Astrocyte of the cerebellum (primary cell): ENCODE measurements at regions not wholly inside any gene's neighbourhood (a gene's known extent, or its start where the extent isn't known, plus 50 kb on each side); places are given as distances from the start of the nearest gene placed in this dataset.
A peak's percentile ranks its signal among the peaks of the same experiment; 100 is the strongest.

Source experiments
- DNase-seq: peaks from one replicate; pipeline ENCODE4 v3.0.0-alpha.2; 2011; ENCODE audit warnings: low read depth
- H3K4me3 ChIP-seq: 2 replicates; pipeline ENCODE4 v1.5.1; 2011; ENCODE audit warnings: mild to moderate bottlenecking, low read depth, low read length, moderate library complexity
- CTCF ChIP-seq: IDR thresholded peaks from 2 replicates; pipeline ENCODE4 v1.5.1; 2012; ENCODE audit warnings: low read length, low read depth, moderate library complexity, mild to moderate bottlenecking; ENCODE audit errors: missing control alignments
- in situ Hi-C: cut with HindIII; loops from 2 replicates; pipeline ENCODE4 v1.10.0; 2017; ENCODE audit warnings: low sequenced_read_pairs

- no peak for DNase-seq
- in situ Hi-C loops, result no loop called here
- H3K4me3 ChIP-seq, result no peak overlapping the region
Observed at GRCh38 chr3:104514371-104514770, 852.3 kb upstream of the ALCAM start.

DNA sequence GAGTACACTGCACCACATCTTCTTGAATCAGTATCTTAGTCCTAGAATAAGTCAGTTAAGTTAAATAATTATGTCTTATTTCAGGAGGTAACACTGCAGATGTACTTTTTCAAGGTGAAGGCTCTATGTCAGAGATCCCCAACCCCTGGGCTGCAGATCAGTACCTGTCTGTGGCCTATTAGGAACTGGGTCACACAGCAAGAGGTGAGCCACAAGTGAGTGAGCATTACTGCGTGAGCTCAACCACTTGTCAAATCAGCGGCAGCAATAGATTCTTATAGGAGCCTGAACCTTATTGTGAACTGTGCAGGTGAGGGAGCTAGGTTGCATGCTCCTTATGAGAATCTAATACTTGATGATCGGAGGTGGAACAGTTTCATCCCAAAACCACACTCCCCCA is 851.9 kb upstream of the ALCAM start:
- no peak for DNase-seq
- no peak for TF ChIP-seq CTCF
- H3K4me3 ChIP-seq, result no peak overlapping the region
- in situ Hi-C loops, result no loop called here

More at GRCh38 chr3:104514371-104514770, 852.3 kb upstream of the ALCAM start:
- no peak for TF ChIP-seq CTCF

DNA sequence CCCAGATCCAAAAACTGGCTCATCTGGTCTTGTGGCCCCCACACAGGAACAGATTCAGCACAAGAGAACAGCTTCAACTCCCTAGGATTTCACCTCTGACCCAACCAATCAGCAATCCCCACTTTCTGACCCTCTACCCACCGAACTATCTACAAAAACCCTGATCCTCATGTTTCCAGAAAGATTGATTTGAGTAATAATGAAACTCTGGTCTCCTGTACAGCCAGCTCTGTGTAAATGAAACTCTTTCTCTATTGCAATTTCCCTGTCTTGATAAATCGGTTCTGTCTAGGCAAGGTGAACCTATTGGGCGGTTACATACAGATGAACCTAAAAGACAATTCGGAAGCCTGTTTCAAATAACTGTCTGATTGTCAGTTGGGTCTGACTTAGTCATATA is 847.6 kb upstream of the ALCAM start:
- in situ Hi-C loops, result no loop called here
- no peak for DNase-seq
- no peak overlapping the region for H3K4me3 ChIP-seq
- no peak for TF ChIP-seq CTCF

- no peak for DNase-seq
- in situ Hi-C loops, result no loop called here
- H3K4me3 ChIP-seq, result no peak overlapping the region
- TF ChIP-seq CTCF, result no peak
Observed at GRCh38 chr3:104519468-104520227, 847.1 kb upstream of the ALCAM start.

DNA sequence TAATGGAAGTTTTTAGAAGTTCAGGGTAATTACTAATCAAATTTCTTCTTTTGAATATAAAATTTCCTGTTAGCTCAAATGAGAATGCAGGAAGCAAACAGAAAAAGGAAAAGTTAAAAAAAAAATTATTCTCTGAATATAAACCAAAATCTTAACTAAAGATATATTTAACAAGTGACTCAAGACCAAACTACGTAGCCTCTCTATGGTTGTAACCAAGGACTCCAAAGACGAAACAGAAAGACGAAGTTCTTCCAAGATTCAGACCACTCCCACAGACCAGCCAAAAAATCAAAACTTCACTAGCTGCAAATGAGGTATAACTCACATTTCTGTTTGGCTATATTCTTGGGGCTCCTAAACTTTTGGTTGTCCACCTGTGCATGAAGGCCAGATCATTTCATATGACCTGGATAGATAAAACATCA is 846.5 kb upstream of the ALCAM start:
- no peak overlapping the region for H3K4me3 ChIP-seq
- no peak for TF ChIP-seq CTCF
- in situ Hi-C loops, result no loop called here
- peak; percentile 4 for DNase-seq

DNA sequence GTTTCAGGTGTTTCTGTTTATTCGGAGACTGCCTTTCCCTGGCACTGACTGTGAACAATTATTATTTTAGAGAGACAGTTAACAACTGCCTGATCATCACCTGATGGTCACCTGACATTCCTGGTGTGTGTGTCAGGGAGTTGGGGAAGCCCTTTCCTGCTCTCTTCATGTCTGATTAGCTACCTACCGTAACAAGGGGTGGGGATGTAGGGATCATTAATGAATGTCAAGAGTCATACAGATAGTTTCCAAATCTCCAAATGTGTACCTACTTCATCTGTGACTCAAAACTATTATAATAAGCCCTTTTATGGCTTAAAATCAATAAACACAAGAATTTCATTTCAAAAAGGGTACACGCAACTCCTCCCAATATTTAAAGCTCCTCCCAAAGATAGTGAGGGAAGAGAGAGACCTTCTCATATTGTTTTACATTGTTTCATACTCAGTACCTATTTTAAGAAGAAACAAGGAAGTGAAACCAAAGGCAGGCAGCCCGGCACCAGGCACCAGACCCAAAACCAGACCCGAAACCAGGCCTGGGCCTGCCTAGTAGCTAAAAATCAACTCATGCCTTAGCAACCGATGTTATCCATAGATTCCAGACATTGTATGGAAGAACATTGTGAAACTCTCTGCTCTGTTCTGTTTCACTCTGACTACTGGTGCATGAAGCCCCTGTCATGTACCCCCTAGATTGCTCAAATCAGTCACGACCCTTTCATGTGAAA is 844.9 kb upstream of the ALCAM start:
- H3K4me3 ChIP-seq, result no peak overlapping the region
- DNase-seq, result no peak

More for the DNA sequence above, 844.9 kb upstream of the ALCAM start:
- no peak for TF ChIP-seq CTCF
- in situ Hi-C loops, result no loop called here
